ENCODE measurements at regions not wholly inside any gene's neighbourhood (a gene's known extent, or its start where the extent isn't known, plus 50 kb on each side); places are given as distances from the start of the nearest gene placed in this dataset.

DNA sequence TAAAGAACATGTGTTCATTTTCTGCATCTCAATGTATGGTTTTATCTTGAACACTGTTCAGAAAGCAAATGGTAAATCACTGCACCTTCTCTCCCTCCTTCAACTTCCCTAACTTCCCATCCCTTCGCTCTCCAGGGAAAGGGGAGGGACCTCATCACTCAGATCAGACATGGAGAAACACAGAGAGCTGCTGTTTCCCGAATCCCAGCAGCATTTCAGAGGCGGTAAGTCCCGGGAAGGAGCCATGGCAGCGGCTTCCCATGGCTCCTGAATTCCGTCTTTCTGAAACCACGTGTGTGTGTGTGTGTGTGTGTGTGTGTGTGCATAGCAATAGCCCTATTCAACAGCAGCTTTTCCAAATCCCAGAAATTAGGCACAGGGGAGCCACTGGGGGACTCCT lies 125.4 kb upstream of the TMCC3 start:
- TF ChIP-seq, protein P1, sequence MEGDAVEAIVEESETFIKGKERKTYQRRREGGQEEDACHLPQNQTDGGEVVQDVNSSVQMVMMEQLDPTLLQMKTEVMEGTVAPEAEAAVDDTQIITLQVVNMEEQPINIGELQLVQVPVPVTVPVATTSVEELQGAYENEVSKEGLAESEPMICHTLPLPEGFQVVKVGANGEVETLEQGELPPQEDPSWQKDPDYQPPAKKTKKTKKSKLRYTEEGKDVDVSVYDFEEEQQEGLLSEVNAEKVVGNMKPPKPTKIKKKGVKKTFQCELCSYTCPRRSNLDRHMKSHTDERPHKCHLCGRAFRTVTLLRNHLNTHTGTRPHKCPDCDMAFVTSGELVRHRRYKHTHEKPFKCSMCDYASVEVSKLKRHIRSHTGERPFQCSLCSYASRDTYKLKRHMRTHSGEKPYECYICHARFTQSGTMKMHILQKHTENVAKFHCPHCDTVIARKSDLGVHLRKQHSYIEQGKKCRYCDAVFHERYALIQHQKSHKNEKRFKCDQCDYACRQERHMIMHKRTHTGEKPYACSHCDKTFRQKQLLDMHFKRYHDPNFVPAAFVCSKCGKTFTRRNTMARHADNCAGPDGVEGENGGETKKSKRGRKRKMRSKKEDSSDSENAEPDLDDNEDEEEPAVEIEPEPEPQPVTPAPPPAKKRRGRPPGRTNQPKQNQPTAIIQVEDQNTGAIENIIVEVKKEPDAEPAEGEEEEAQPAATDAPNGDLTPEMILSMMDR (IDR thresholded peaks at IDR 0.05; ENCODE audit: control extremely low read depth, extremely low read depth, low read depth, missing control alignments): no peak
- CTCF ChIA-PET: interaction anchor here (1.7 to 9.4 kb wide), 3 partner anchors 12 to 41 kb away, joined by 4 to 55 read pairs (median 15); no protein-coding TSS in a partner anchor
- no peak for DNase-seq (ENCODE audit: extremely low spot score)
- POLR2A ChIA-PET: no interaction called here

DNA sequence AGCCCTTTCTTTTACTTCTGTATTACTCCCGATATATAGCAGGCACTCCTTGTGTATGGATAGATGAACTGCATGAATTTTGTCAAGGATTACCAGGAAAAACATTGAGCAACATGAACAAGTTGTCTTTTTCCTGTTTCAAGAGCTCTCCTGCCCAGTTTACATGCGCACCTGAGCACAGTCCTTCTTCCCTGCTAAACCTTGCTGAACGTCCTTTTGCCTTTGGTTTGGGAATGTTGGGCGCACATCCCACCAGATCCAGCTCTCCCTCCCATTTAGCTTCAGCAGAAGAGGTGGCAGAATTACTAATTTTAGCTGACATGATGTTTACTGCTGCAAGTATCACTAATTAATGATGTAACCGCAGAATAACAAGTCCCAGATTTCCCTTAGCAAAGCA lies 121.4 kb upstream of the TMCC3 start:
- TF ChIP-seq, protein P1 (IDR thresholded peaks at IDR 0.05; ENCODE audit: control extremely low read depth, extremely low read depth, low read depth, missing control alignments): no peak
- no peak for DNase-seq (ENCODE audit: extremely low spot score)
- POLR2A ChIA-PET: no interaction called here
- CTCF ChIA-PET: interaction anchor here (1.0 to 9.4 kb wide), 5 partner anchors 8 to 104 kb away, joined by 3 to 55 read pairs (median 10); no protein-coding TSS in a partner anchor

GRCh38 chr12:94771199-94771598 lies 120.8 kb upstream of the TMCC3 start:
- TF ChIP-seq, protein P1 (IDR thresholded peaks at IDR 0.05; ENCODE audit: control extremely low read depth, extremely low read depth, low read depth, missing control alignments): no peak
- ChIA-PET POLR2A (no interaction called here), CTCF (interaction anchor here (1.2 to 9.4 kb wide), 4 partner anchors 8 to 104 kb away, joined by 3 to 55 read pairs (median 12); no protein-coding TSS in a partner anchor)
- no peak for DNase-seq (ENCODE audit: extremely low spot score)

DNA sequence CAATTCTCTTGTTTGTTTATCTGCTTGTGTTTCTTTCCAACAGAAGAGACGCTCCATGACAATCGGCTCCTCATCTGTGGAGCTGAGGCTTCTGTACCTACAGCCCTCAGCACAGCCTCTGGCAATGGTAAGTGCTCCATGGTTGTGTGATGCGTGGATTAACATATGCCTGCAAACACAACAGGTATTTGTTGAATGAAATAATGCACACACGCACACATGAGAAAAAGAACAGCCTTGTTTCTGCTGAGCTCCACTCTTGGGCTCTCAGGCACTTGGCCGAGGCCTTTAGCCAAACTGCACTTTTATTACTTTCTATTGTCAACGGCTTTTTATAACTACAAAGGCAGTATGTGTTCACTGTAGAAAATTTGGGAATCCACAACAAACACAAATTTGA lies 120.4 kb upstream of the TMCC3 start:
- ChIA-PET CTCF (interaction anchor here (1.2 kb wide), 1 partner anchor 8 kb away, joined by 3 read pairs; no protein-coding TSS in a partner anchor), POLR2A (no interaction called here)
- no peak for DNase-seq (ENCODE audit: extremely low spot score)
- TF ChIP-seq, protein P1 (IDR thresholded peaks at IDR 0.05; ENCODE audit: control extremely low read depth, extremely low read depth, low read depth, missing control alignments): no peak

GRCh38 chr12:94769776-94770759 lies 119.7 kb upstream of the TMCC3 start:
- DNase-seq (ENCODE audit: extremely low spot score): no peak
- CTCF ChIA-PET: interaction anchor here (0.8 to 1.6 kb wide), 6 partner anchors 8 to 104 kb away, joined by 3 to 5 read pairs (median 3); no protein-coding TSS in a partner anchor
- TF ChIP-seq, protein P1 (IDR thresholded peaks at IDR 0.05; ENCODE audit: control extremely low read depth, extremely low read depth, low read depth, missing control alignments): no peak
- POLR2A ChIA-PET: no interaction called here

DNA sequence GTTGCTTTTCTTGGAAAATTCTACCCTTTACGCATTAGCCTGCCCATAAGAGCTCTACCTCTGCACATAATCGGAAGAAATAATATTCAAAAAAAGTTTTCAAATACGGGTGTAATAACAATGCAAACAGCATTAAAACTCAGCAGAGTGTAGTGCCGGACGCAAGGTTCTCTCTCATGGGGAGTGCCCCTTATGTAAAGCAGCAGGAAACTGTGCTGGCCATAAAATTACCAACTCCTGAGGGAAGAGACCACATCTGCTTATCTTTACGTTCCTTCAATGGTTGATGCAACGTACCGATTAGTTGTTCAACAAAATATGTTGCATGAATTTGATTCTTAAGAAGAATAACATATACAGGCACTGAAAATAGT lies 118.7 kb upstream of the TMCC3 start:
- ChIA-PET CTCF (interaction anchor here (0.8 to 1.6 kb wide), 3 partner anchors 16 to 105 kb away, joined by 3 to 5 read pairs (median 4); no protein-coding TSS in a partner anchor), POLR2A (no interaction called here)
- TF ChIP-seq, protein P1 (IDR thresholded peaks at IDR 0.05; ENCODE audit: control extremely low read depth, extremely low read depth, low read depth, missing control alignments): no peak
- peak; percentile 53 for DNase-seq (ENCODE audit: extremely low spot score)

All from GM10248 (cell line).